Astrocyte (in vitro differentiated cells and primary cell): ENCODE measurements at regions not wholly inside any gene's neighbourhood (a gene's known extent, or its start where the extent isn't known, plus 50 kb on each side); places are given as distances from the start of the nearest gene placed in this dataset.

ENCODE experiments used
- DNase-seq: peaks from one replicate; pipeline ENCODE4 v3.0.0-alpha.2; 2010; ENCODE audit warnings: low read depth
- FAIRE-seq: peaks from 2 replicates; lab custom pipeline; 2011; peaks lifted over from hg19 to GRCh38; lab: Jason Lieb, UNC
- H2AFZ ChIP-seq: 2 replicates; pipeline ENCODE4 v1.6.0; 2012; ENCODE audit warnings: low read depth, low read length, inconsistent platforms
- H3K27ac ChIP-seq: 2 replicates; pipeline ENCODE4 v1.5.1; 2011; ENCODE audit warnings: low read depth, low read length, inconsistent platforms
- H3K27me3 ChIP-seq: 2 replicates; pipeline ENCODE4 v1.6.0; 2011; ENCODE audit warnings: low read length, inconsistent platforms; ENCODE audit not compliant: insufficient read depth
- H3K36me3 ChIP-seq: 2 replicates; pipeline ENCODE4 v1.5.1; 2011; ENCODE audit warnings: low read length, inconsistent platforms; ENCODE audit not compliant: insufficient read depth
- H3K4me1 ChIP-seq: 2 replicates; pipeline ENCODE4 v1.5.1; 2011; ENCODE audit warnings: low read length, inconsistent platforms; ENCODE audit not compliant: insufficient read depth
- H3K4me2 ChIP-seq: 2 replicates; pipeline ENCODE4 v1.6.0; 2012; ENCODE audit warnings: low read length, inconsistent platforms
- H3K4me3 ChIP-seq: 2 replicates; pipeline ENCODE4 v1.5.1; 2011; ENCODE audit warnings: low read depth, mild to moderate bottlenecking, low read length, inconsistent platforms; ENCODE audit not compliant: insufficient read depth
- H3K79me2 ChIP-seq: 2 replicates; pipeline ENCODE4 v1.6.0; 2012; ENCODE audit warnings: mild to moderate bottlenecking, low read length, inconsistent platforms; ENCODE audit not compliant: insufficient read depth
- H3K9ac ChIP-seq: 2 replicates; pipeline ENCODE4 v1.6.0; 2012; ENCODE audit warnings: mild to moderate bottlenecking, low read length, inconsistent platforms
- H3K9me3 ChIP-seq: 2 replicates; pipeline ENCODE4 v1.5.1; 2012; ENCODE audit warnings: low read depth, mild to moderate bottlenecking, low read length, inconsistent platforms; ENCODE audit not compliant: insufficient read depth
- H4K20me1 ChIP-seq: 2 replicates; pipeline ENCODE4 v1.6.0; 2012; ENCODE audit warnings: low read length, inconsistent platforms; ENCODE audit not compliant: insufficient read depth
- H3K27ac Mint-ChIP-seq: one replicate; pipeline ENCODE4 v1.8.0; 2021; ENCODE audit warnings: mild to moderate bottlenecking, mixed read lengths; ENCODE audit not compliant: unreplicated experiment
- H3K27me3 Mint-ChIP-seq: one replicate; pipeline ENCODE4 v1.8.0; 2021; ENCODE audit warnings: low read depth, mixed read lengths; ENCODE audit not compliant: unreplicated experiment
- H3K36me3 Mint-ChIP-seq: one replicate; pipeline ENCODE4 v1.8.0; 2021; ENCODE audit warnings: low read depth, mixed read lengths; ENCODE audit not compliant: unreplicated experiment
- H3K4me1 Mint-ChIP-seq: one replicate; pipeline ENCODE4 v1.8.0; 2021; ENCODE audit warnings: low read depth, mixed read lengths; ENCODE audit not compliant: unreplicated experiment
- H3K4me3 Mint-ChIP-seq: one replicate; pipeline ENCODE4 v1.8.0; 2021; ENCODE audit warnings: mild to moderate bottlenecking, moderate library complexity, mixed read lengths; ENCODE audit not compliant: unreplicated experiment
- H3K9me3 Mint-ChIP-seq: one replicate; pipeline ENCODE4 v1.8.0; 2021; ENCODE audit warnings: mild to moderate bottlenecking, mixed read lengths; ENCODE audit not compliant: unreplicated experiment
- CTCF ChIP-seq: IDR thresholded peaks from 2 replicates; pipeline ENCODE4 v1.5.1; 2011; ENCODE audit warnings: low read depth, mild to moderate bottlenecking, inconsistent platforms, low read length, moderate library complexity; ENCODE audit not compliant: insufficient read depth
- EZH2 ChIP-seq: IDR thresholded peaks from 2 replicates; pipeline ENCODE4 v1.6.1; 2012; ENCODE audit warnings: mild to moderate bottlenecking, low read length, inconsistent platforms; ENCODE audit not compliant: insufficient read depth

GRCh38 chr7:80587538-80587937 lies 50.9 kb upstream of the CD36 start:
- H3K9ac ChIP-seq, result no peak overlapping the region
- H3K36me3 ChIP-seq, result no peaks in the 10 kb centered on the region
- no peaks in the 10 kb centered on the region for H3K27me3 ChIP-seq
- no peak overlapping the region for H2AFZ ChIP-seq
- H3K4me1 Mint-ChIP-seq, result peaks cover 4% of the 10 kb centered on the region
- H3K79me2 ChIP-seq, result no peaks in the 10 kb centered on the region
- H3K27ac Mint-ChIP-seq, result no peak overlapping the region
- H4K20me1 ChIP-seq, result no peaks in the 10 kb centered on the region
- FAIRE-seq (no peak), DNase-seq (no peak)
- no peak overlapping the region for H3K4me3 Mint-ChIP-seq
- H3K9me3 Mint-ChIP-seq, result no peaks in the 10 kb centered on the region
- no peaks in the 10 kb centered on the region for H3K27me3 Mint-ChIP-seq
- H3K27ac ChIP-seq, result no peak overlapping the region
- no peak for TF ChIP-seq EZH2
- TF ChIP-seq CTCF, result no peak
- H3K4me2 ChIP-seq, result no peak overlapping the region
- no peaks in the 10 kb centered on the region for H3K36me3 Mint-ChIP-seq
- H3K9me3 ChIP-seq, result no peaks in the 10 kb centered on the region
- no peaks in the 10 kb centered on the region for H3K4me1 ChIP-seq
- H3K4me3 ChIP-seq, result no peak overlapping the region

GRCh38 chr7:80588591-80588990 lies 49.9 kb upstream of the CD36 start:
- H3K4me3 Mint-ChIP-seq, result no peak overlapping the region
- Histone ChIP-seq H3K4me2 (no peak overlapping the region), H3K9me3 (no peaks in the 10 kb centered on the region), H4K20me1 (no peaks in the 10 kb centered on the region), H3K4me3 (no peak overlapping the region), H3K9ac (no peak overlapping the region), H3K79me2 (no peaks in the 10 kb centered on the region), H3K27me3 (no peaks in the 10 kb centered on the region), H3K27ac (no peak overlapping the region), H3K36me3 (no peaks in the 10 kb centered on the region), H2AFZ (no peak overlapping the region), H3K4me1 (no peaks in the 10 kb centered on the region)
- TF ChIP-seq CTCF, result no peak
- no peak overlapping the region for H3K27ac Mint-ChIP-seq
- H3K9me3 Mint-ChIP-seq, result no peaks in the 10 kb centered on the region
- no peaks in the 10 kb centered on the region for H3K27me3 Mint-ChIP-seq
- FAIRE-seq (no peak), DNase-seq (peak; percentile 9)
- no peaks in the 10 kb centered on the region for H3K36me3 Mint-ChIP-seq
- peaks cover 4% of the 10 kb centered on the region for H3K4me1 Mint-ChIP-seq
